Astrocyte (in vitro differentiated cells and primary cell): ENCODE measurements at regions not wholly inside any gene's neighbourhood (a gene's known extent, or its start where the extent isn't known, plus 50 kb on each side); places are given as distances from the start of the nearest gene placed in this dataset.

ENCODE experiments used
- CTCF ChIP-seq: IDR thresholded peaks from 2 replicates; pipeline ENCODE4 v1.5.1; 2011; ENCODE audit warnings: low read depth, mild to moderate bottlenecking, inconsistent platforms, low read length, moderate library complexity; ENCODE audit not compliant: insufficient read depth
- EZH2 ChIP-seq: IDR thresholded peaks from 2 replicates; pipeline ENCODE4 v1.6.1; 2012; ENCODE audit warnings: mild to moderate bottlenecking, low read length, inconsistent platforms; ENCODE audit not compliant: insufficient read depth

GRCh38 chr3:153980252-153980590 is 141.0 kb upstream of the ARHGEF26 start:
- TF ChIP-seq CTCF (no peak), EZH2 (no peak)
